ENCODE measurements at regions not wholly inside any gene's neighbourhood (a gene's known extent, or its start where the extent isn't known, plus 50 kb on each side); places are given as distances from the start of the nearest gene placed in this dataset.

GRCh38 chr4:108256538-108256937, 87.8 kb upstream of the LEF1 start:
- dilution Hi-C loops (cut with MboI; ENCODE audit: extremely low pct_ligation_motif_present, low sequenced_read_pairs) (no loop called here), intact Hi-C loops (cut with micrococcal nuclease) (no loop called here)
- no peaks in the 10 kb centered on the region for H4K20me1 ChIP-seq (replicated peaks; ENCODE audit: control insufficient read depth, extremely low read depth, insufficient read depth, low read length)
- no peak for DNase-seq (ENCODE audit: low read depth, low spot score)
- no peak for TF ChIP-seq CTCF (IDR thresholded peaks at IDR 0.05; ENCODE audit: extremely low read depth in 1 of 2, insufficient read depth in 1 of 2, low read depth in 1 of 2, low read length in 2 of 2)
- TF ChIP-seq POLR2A (IDR thresholded peaks at IDR 0.05; ENCODE audit: low read depth, low read length), result no peak
- no peak for TF ChIP-seq FOS (IDR thresholded peaks at IDR 0.05; ENCODE audit: borderline replicate concordance, insufficient read depth, low read length)
- no peak for TF ChIP-seq MAX (IDR thresholded peaks at IDR 0.05; ENCODE audit: insufficient read depth, insufficient read length)
- TF ChIP-seq EZH2 (IDR thresholded peaks at IDR 0.05; ENCODE audit: borderline replicate concordance, low read depth, low read length, severe bottlenecking), result no peak
- TF ChIP-seq MYC (IDR thresholded peaks at IDR 0.05; ENCODE audit: low read depth, low read length), result no peak
- TF ChIP-seq GATA2 (IDR thresholded peaks at IDR 0.05; ENCODE audit: insufficient read depth, insufficient read length, low read depth, low read length), result no peak
- no peak for TF ChIP-seq POLR2AphosphoS5 (IDR thresholded peaks at IDR 0.05; ENCODE audit: insufficient read depth, low read depth, low read length)
- no peak for TF ChIP-seq JUN (IDR thresholded peaks at IDR 0.05; ENCODE audit: borderline replicate concordance, insufficient read depth, insufficient read length, low read depth)
- H3K79me2 ChIP-seq (ENCODE audit: control insufficient read depth, insufficient read depth, low read length), result no peaks in the 10 kb centered on the region
- H3K36me3 ChIP-seq (ENCODE audit: control insufficient read depth in 2 of 2, extremely low read depth in 1 of 2, insufficient read depth in 2 of 2, low read length in 2 of 2), result no peaks in the 10 kb centered on the region
- no peak overlapping the region for H3K27ac ChIP-seq (ENCODE audit: insufficient read depth, low read depth, low read length)
- H3K9ac ChIP-seq (replicated peaks; ENCODE audit: extremely low read depth, insufficient read depth, low read length), result no peak overlapping the region
- H3K4me3 ChIP-seq (replicated peaks in 1 of 3; ENCODE audit: insufficient read depth in 1 of 3, low read depth in 1 of 3, low read length in 3 of 3), result no peak overlapping the region
- H3K9me1 ChIP-seq (replicated peaks; ENCODE audit: control insufficient read depth, extremely low read depth, insufficient read depth, low read length), result no peaks in the 10 kb centered on the region
- no peak overlapping the region for H2AFZ ChIP-seq (ENCODE audit: low read depth, low read length)
- no peaks in the 10 kb centered on the region for H3K4me1 ChIP-seq (ENCODE audit: control insufficient read depth, extremely low read depth, insufficient read depth, low read length)
- ChIA-PET POLR2A (no interaction called here), CTCF (no interaction called here)
- H3K27me3 ChIP-seq (ENCODE audit: control insufficient read depth in 2 of 2, insufficient read depth in 2 of 2, low read length in 2 of 2), result no peaks in the 10 kb centered on the region
- no TSS peak for BruUV-seq (replicated peaks)
- H3K4me2 ChIP-seq (ENCODE audit: insufficient read depth, low read length), result no peak overlapping the region
- no peaks in the 10 kb centered on the region for H3K9me3 ChIP-seq (replicated peaks; ENCODE audit: control insufficient read depth, insufficient read depth, low read length)
- FAIRE-seq, result no peak

Data from endothelial cell of umbilical vein (primary cell).